Adrenal gland (tissue), 9 donors: ENCODE measurements at regions not wholly inside any gene's neighbourhood (a gene's known extent, or its start where the extent isn't known, plus 50 kb on each side); places are given as distances from the start of the nearest gene placed in this dataset.

Source experiments
- DNase-seq, 7 donors: peaks; one replicate each; pipeline ENCODE4 v3.0.0-alpha.2; 2019 to 2020
- H3K27ac ChIP-seq, 5 donors: fragments of 200-600 bp; sonication (generic) in 4 of 5; 1 replicate in 3 of 5; 2 replicates in 2 of 5; pipeline versions ENCODE4 v1.5.1 to v1.8.0; 2016 to 2020; ENCODE audit warnings: mild to moderate bottlenecking in 1 of 5
- H3K27me3 ChIP-seq: fragments of 200-600 bp; 2 replicates; pipeline ENCODE4 v1.8.0; 2021
- H3K36me3 ChIP-seq, 2 donors: fragments of 200-600 bp; replicated peaks in 1 of 2; 1 replicate in 1 of 2; 2 replicates in 1 of 2; pipeline versions ENCODE4 v1.5.1 to v1.8.0; 2018 to 2022
- H3K4me1 ChIP-seq, 2 donors: fragments of 200-600 bp; replicated peaks in 1 of 2; 1 replicate in 1 of 2; 2 replicates in 1 of 2; pipeline versions ENCODE4 v1.5.1 to v1.8.0; 2018 to 2021
- H3K4me3 ChIP-seq, 4 donors: fragments of 200-600 bp; sonication (generic) in 3 of 4; one replicate each; pipeline ENCODE4 v1.5.1; 2016 to 2018
- H3K9me3 ChIP-seq, 3 donors: fragments of 200-600 bp; sonication (generic) in 1 of 3; replicated peaks in 1 of 3; 1 replicate in 2 of 3; 2 replicates in 1 of 3; pipeline versions ENCODE4 v1.5.1 to v1.8.0; 2016 to 2021
- CTCF ChIP-seq, 6 experiments: fragments of 450-650 bp in 4 of 6; fragments of 200-600 bp in 2 of 6; sonication (generic) in 1 of 6; IDR thresholded peaks; 1 replicate in 5 of 6; 2 replicates in 1 of 6; pipeline versions ENCODE4 v1.5.1 to v1.8.0; 2016 to 2021; ENCODE audit warnings: antibody characterized with exemption in 6 of 6, mild to moderate bottlenecking in 2 of 6, moderate library complexity in 1 of 6
- POLR2A ChIP-seq, 2 donors: fragments of 450-650 bp; IDR thresholded peaks; one replicate each; pipeline ENCODE4 v1.6.1; 2017; ENCODE audit warnings: antibody characterized with exemption in 2 of 2, mild to moderate bottlenecking in 2 of 2, moderate library complexity in 1 of 2
- WGBS, 4 donors: extraction: QIAGEN DNeasy Blood & Tissue Kit in 2 of 4; methylation state at CpG; one replicate each; pipeline versions ENCODE4 v1.1.5 to v1.1.7; 2013 to 2017; 5-methylcytosine and 5-hydroxymethylcytosine counted together
- intact Hi-C, 2 donors: fragments of 100-400 bp; cut with DNase I; formaldehyde crosslinking; loops; one replicate each; pipeline versions ENCODE4 v1.14.1 to v1.15.0; 2022 to 2023
- donor health status: healthy with polysubstance abuse.
- donor health status: Bipolar disorder and iron deficiency.
- donor health status: DM: yes; HTN: yes; CAD: no.
- donor health status: DM: no; HTN: no; CAD: no.
- donor health status: DM: no; HTN: no; CAD: no.

DNA sequence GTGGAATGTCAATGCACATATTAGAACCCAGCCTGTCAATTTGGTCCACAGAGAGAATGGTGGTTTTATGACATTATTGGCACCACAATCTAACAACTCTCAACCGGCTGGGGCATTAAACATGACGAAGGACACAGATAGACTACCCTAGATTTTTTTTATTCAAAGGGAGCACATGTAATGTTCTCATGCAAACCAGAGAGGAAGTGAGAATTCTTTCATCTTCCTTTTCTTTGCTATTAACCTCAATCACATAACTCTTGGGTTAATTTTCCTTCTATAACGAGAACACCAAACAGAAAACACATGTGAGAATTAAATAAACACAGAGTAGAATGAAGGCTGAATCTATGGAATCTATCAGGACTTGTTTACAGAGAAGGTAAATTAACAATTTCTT is 94.9 kb upstream of the TNC start:
- no peak overlapping the region for H3K4me3 ChIP-seq
- TF ChIP-seq CTCF (IDR thresholded peaks at IDR 0.05) = no peak
- H3K9me3 ChIP-seq = no peaks in the 10 kb centered on the region
- WGBS, 4 donors = 47 to 70% (median 61%) methylated on average over 3 of the region's 3 CpGs
- no peak for DNase-seq
- H3K27ac ChIP-seq = no peak overlapping the region
- no peaks in the 10 kb centered on the region for H3K36me3 ChIP-seq
- no peaks in the 10 kb centered on the region for H3K27me3 ChIP-seq
- H3K4me1 ChIP-seq = peaks cover 0 to 6% of the 10 kb centered on the region in 2 donors
- intact Hi-C loops = no loop called here

DNA sequence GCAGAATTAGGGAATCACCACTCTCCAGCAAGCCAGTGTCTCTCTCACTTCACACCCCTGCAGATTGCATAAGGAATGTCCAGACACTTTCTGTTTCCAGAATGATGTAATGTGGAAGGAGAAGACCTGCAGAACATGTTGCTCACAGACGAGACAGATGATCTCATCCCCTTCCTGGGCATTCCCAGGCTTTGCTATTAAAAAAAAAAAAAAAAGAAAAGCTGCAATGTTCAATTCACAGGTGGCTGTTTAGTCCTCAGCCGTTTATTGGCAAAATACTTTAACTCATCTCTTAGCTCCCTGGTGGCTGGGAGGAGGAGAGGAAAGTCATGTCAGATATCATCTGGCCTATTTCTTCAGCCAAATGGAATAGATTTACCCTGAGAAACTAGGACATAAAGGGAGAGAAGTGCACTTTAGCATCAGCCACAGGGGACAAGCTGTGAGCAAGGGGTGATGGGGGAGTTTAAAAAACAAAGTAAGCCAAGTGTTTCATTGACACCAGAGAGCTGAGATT is 95.9 kb upstream of the TNC start:
- Histone ChIP-seq H3K36me3 (no peaks in the 10 kb centered on the region), H3K4me1 (peaks cover 0 to 6% of the 10 kb centered on the region in 2 donors), H3K27me3 (no peaks in the 10 kb centered on the region), H3K4me3 (no peak overlapping the region), H3K27ac (no peak overlapping the region), H3K9me3 (no peaks in the 10 kb centered on the region)
- intact Hi-C loops = no loop called here
- no peak for DNase-seq
- WGBS, 4 donors = 6 to 20% (median 16%) methylated on average over 2 of the region's 2 CpGs
- TF ChIP-seq POLR2A (IDR thresholded peaks at IDR 0.05) (no peak), CTCF (IDR thresholded peaks at IDR 0.05) (no peak)

GRCh38 chr9:115216873-115217272 is 98.9 kb upstream of the TNC start:
- whole genome bisulfite sequencing, 4 donors = 78 to 84% (median 82%) methylated on average over 6 of the region's 6 CpGs
- no peaks in the 10 kb centered on the region for H3K27me3 ChIP-seq
- DNase-seq = no peak
- H3K9me3 ChIP-seq = no peaks in the 10 kb centered on the region
- no peaks in the 10 kb centered on the region for H3K36me3 ChIP-seq
- TF ChIP-seq POLR2A (IDR thresholded peaks at IDR 0.05) (no peak), CTCF (IDR thresholded peaks at IDR 0.05) (no peak)
- H3K4me1 ChIP-seq = peaks cover 0 to 1% of the 10 kb centered on the region in 2 donors
- H3K4me3 ChIP-seq = no peak overlapping the region
- no peak overlapping the region for H3K27ac ChIP-seq
- intact Hi-C loops = no loop called here

DNA sequence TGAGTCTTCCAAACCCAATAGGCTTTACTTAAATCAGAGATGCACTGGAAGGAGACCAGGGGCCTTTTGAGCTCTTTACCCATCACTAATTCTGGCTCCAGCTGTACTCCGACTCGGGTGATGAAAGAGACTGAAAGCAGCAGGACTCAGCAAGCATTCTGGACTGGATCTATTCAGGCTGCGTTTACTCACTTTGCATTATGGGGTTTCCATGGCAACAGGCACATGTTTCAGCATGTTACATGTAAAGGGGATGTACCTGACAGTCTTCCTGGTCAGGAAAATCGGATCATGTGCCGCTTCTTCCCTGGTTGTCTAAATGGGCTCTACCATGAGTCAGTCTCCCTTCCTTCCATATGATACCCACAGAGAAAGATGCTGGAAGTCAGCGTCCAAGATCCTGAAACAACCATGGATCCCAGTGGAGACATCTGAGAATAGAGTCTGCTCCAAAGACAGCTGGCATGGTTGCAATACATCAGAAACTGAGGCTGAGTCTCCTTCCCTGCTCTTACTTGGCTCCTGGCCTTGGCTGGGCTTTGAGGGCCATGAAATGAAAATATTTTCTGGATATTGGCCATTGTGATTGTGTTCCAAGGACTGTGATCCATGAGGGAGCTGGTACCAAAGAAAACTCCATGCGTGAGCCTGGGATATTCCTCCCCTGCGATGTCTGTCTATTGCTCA is 102.5 kb upstream of the TNC start:
- H3K36me3 ChIP-seq = no peaks in the 10 kb centered on the region
- no peak for DNase-seq
- H3K4me1 ChIP-seq = no peaks in the 10 kb centered on the region
- 77 to 91% (median 80%) methylated on average over 7 to 8 of the region's 8 CpGs for WGBS, 4 donors
- H3K9me3 ChIP-seq = no peaks in the 10 kb centered on the region
- H3K27ac ChIP-seq = no peak overlapping the region
- intact Hi-C loops = no loop called here
- TF ChIP-seq POLR2A (IDR thresholded peaks at IDR 0.05) = no peak
- TF ChIP-seq CTCF (IDR thresholded peaks at IDR 0.05) = no peak
- H3K4me3 ChIP-seq = no peak overlapping the region
- H3K27me3 ChIP-seq = no peaks in the 10 kb centered on the region
